PC-9 (cell line): ENCODE measurements at regions not wholly inside any gene's neighbourhood (a gene's known extent, or its start where the extent isn't known, plus 50 kb on each side); places are given as distances from the start of the nearest gene placed in this dataset.

Source experiments
- EZH2 ChIP-seq: fragments of 200-600 bp; sonication (generic); IDR thresholded peaks from 2 replicates; pipeline ENCODE4 v1.8.0; 2017; ENCODE audit warnings: antibody characterized with exemption, low read depth
- TF ChIP-seq, protein P1 (sequence below): fragments of 200-600 bp; sonication (generic); conservative IDR thresholded peaks from 2 replicates; pipeline ENCODE4 v1.6.1; 2017; ENCODE audit warnings: mixed run types, antibody characterized with exemption, mild to moderate bottlenecking, moderate library complexity

DNA sequence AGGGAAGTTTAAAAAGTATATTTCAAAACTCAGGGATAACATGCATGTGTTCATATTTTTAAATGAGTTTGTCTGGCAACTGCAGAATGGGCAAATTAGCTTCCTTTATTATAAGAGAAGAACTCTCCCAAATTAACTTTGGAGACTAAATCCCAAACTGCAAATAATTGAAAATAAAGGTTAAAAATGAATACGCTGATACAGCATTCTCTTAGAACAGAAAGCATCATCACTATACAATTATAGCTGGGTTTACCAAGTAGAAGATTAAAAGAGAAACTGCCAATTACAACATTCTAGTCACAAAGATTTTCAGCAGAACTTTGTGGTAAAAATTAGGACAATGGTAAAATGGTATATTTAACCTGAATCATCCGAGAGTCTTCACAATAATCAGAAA is 73.3 kb downstream of the OLFM4 start:
- TF ChIP-seq, protein P1, sequence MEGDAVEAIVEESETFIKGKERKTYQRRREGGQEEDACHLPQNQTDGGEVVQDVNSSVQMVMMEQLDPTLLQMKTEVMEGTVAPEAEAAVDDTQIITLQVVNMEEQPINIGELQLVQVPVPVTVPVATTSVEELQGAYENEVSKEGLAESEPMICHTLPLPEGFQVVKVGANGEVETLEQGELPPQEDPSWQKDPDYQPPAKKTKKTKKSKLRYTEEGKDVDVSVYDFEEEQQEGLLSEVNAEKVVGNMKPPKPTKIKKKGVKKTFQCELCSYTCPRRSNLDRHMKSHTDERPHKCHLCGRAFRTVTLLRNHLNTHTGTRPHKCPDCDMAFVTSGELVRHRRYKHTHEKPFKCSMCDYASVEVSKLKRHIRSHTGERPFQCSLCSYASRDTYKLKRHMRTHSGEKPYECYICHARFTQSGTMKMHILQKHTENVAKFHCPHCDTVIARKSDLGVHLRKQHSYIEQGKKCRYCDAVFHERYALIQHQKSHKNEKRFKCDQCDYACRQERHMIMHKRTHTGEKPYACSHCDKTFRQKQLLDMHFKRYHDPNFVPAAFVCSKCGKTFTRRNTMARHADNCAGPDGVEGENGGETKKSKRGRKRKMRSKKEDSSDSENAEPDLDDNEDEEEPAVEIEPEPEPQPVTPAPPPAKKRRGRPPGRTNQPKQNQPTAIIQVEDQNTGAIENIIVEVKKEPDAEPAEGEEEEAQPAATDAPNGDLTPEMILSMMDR, result no peak
- TF ChIP-seq EZH2, result no peak
